Activated CD8-positive, alpha-beta T cell treated with anti-CD3 and anti-CD28 coated beads for 36 hours (primary cell): ENCODE measurements at regions not wholly inside any gene's neighbourhood (a gene's known extent, or its start where the extent isn't known, plus 50 kb on each side); places are given as distances from the start of the nearest gene placed in this dataset.

Source experiments
- ATAC-seq: fragments of 200-7000 bp; cut with Tn5 transposase; one replicate; pipeline ENCODE4 v1.10.0; 2021; ENCODE audit warnings: mild to moderate bottlenecking, moderate library complexity
- CTCF ChIA-PET: fragments of 350-600 bp; sonication (Branson Sonifier 250); formaldehyde crosslinking; loops from one replicate; lab custom pipeline; 2021; ENCODE audit warnings: antibody characterized with exemption; lab: Charles Lee
- POLR2A ChIA-PET: fragments of 350-600 bp; sonication (Branson Sonifier 250); formaldehyde crosslinking; loops from one replicate; lab custom pipeline; 2021; ENCODE audit warnings: antibody characterized with exemption; lab: Charles Lee
- DNase-seq: peaks from one replicate; pipeline ENCODE4 v3.0.0-alpha.2; 2020
- H3K27ac Mint-ChIP-seq: one replicate; pipeline ENCODE4 v1.8.0; 2021; ENCODE audit warnings: mild to moderate bottlenecking, mixed read lengths
- H3K27me3 Mint-ChIP-seq: one replicate; pipeline ENCODE4 v1.8.0; 2021; ENCODE audit warnings: mixed read lengths
- H3K36me3 Mint-ChIP-seq: one replicate; pipeline ENCODE4 v1.8.0; 2021; ENCODE audit warnings: low read depth, mixed read lengths
- H3K4me1 Mint-ChIP-seq: one replicate; pipeline ENCODE4 v1.8.0; 2021; ENCODE audit warnings: low read depth, mixed read lengths
- H3K4me3 Mint-ChIP-seq: one replicate; pipeline ENCODE4 v1.8.0; 2021; ENCODE audit warnings: mild to moderate bottlenecking, moderate library complexity, mixed read lengths
- H3K9me3 Mint-ChIP-seq: one replicate; pipeline ENCODE4 v1.8.0; 2021; ENCODE audit warnings: mixed read lengths
- intact Hi-C: fragments of 100-400 bp; cut with micrococcal nuclease; formaldehyde crosslinking; loops from one replicate; pipeline ENCODE4 v1.10.0; 2022
- TF ChIP-seq, protein P1 (sequence below): fragments of 200-600 bp; IDR thresholded peaks from one replicate; pipeline ENCODE4 v1.8.0; 2022; ENCODE audit warnings: antibody characterized with exemption, mild to moderate bottlenecking

DNA sequence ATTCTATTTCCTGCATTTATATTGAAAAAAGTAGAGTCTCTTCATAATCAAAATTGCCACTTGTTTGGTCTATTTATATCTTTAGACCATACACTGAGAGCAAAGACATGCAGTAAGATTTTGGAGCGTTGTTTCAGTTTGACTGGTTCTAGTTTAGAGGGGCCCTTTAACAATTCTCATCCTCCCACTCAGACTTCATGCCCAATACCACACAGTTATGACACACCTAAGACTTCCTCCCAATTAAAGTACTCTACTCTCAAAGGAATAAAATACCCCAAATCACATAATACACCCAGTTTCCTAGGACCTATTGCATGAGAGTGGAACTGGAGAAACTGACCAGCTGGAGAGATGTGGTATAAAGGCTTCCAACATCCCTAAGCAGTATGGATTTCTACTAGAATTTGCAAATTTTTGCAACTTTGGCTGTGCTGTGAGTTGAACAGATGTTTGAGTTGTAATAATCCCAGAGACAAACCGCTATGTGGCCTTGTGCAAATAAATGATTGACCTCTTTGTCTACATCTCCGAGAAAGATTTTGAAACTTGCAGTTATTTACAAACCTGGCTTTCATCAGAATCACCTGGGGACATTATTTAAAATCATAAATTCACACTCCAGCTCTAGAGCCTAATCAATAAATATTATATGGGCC, 170.0 kb upstream of the ROBO2 start:
- Mint-ChIP-seq H3K4me1 (no peaks in the 10 kb centered on the region), H3K4me3 (no peak overlapping the region), H3K36me3 (no peaks in the 10 kb centered on the region), H3K27me3 (no peaks in the 10 kb centered on the region), H3K9me3 (peaks cover 7% of the 10 kb centered on the region), H3K27ac (no peak overlapping the region)
- POLR2A ChIA-PET = no interaction called here
- ATAC-seq = no peak
- DNase-seq = no peak
- CTCF ChIA-PET = no interaction called here
- TF ChIP-seq, protein P1, sequence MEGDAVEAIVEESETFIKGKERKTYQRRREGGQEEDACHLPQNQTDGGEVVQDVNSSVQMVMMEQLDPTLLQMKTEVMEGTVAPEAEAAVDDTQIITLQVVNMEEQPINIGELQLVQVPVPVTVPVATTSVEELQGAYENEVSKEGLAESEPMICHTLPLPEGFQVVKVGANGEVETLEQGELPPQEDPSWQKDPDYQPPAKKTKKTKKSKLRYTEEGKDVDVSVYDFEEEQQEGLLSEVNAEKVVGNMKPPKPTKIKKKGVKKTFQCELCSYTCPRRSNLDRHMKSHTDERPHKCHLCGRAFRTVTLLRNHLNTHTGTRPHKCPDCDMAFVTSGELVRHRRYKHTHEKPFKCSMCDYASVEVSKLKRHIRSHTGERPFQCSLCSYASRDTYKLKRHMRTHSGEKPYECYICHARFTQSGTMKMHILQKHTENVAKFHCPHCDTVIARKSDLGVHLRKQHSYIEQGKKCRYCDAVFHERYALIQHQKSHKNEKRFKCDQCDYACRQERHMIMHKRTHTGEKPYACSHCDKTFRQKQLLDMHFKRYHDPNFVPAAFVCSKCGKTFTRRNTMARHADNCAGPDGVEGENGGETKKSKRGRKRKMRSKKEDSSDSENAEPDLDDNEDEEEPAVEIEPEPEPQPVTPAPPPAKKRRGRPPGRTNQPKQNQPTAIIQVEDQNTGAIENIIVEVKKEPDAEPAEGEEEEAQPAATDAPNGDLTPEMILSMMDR = no peak
- intact Hi-C loops = no loop called here

DNA sequence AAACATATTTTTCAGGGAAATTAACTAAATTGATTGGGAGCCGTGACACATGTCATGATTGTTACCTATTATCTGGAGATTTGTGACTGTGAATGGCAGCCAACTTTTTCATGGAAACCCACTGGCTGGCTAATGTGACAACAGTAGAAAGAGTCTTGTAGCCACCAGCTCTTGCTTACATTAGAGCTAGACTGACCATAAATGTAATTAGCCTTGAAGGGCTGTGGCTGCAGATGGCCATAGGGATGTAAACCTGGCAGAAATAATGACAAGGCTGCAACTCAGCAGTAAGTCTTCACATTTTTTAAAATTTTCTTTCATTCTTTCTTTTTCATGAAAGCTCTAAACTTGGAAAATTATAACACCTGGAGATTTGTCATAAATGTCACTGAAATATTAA, 168.2 kb upstream of the ROBO2 start:
- no peak overlapping the region for H3K4me3 Mint-ChIP-seq
- ChIA-PET CTCF (no interaction called here), POLR2A (no interaction called here)
- TF ChIP-seq, protein P1 = no peak
- DNase-seq (no peak), ATAC-seq (no peak)
- no peak overlapping the region for H3K27ac Mint-ChIP-seq
- intact Hi-C loops = no loop called here
- peaks cover 7% of the 10 kb centered on the region for H3K9me3 Mint-ChIP-seq
- H3K36me3 Mint-ChIP-seq = no peaks in the 10 kb centered on the region
- H3K4me1 Mint-ChIP-seq = no peaks in the 10 kb centered on the region
- H3K27me3 Mint-ChIP-seq = no peaks in the 10 kb centered on the region

DNA sequence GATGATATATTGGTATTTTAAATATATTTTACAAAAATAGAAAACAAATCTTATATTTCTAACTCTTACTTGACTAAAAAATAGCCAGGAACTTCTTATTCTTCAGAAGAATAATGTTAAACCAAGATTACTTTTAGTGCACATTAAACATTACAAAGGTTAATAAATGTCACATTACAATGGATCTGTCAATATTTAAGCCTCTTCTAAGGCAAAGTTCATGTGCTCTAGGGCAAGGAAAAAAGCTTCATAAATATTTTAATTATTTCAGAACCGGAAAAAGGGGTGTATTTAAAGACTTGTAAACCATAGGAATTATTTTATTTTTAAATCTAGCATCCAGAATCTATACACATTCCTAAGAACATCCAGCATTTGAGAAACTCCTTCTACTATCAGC, 166.9 kb upstream of the ROBO2 start:
- intact Hi-C loops = no loop called here
- ChIA-PET POLR2A (no interaction called here), CTCF (no interaction called here)
- H3K27ac Mint-ChIP-seq = no peak overlapping the region
- no peak overlapping the region for H3K4me3 Mint-ChIP-seq
- no peak for DNase-seq
- TF ChIP-seq, protein P1 = no peak
- H3K4me1 Mint-ChIP-seq = no peaks in the 10 kb centered on the region
- no peaks in the 10 kb centered on the region for H3K9me3 Mint-ChIP-seq
- H3K36me3 Mint-ChIP-seq = no peaks in the 10 kb centered on the region
- H3K27me3 Mint-ChIP-seq = no peaks in the 10 kb centered on the region
- ATAC-seq = no peak

DNA sequence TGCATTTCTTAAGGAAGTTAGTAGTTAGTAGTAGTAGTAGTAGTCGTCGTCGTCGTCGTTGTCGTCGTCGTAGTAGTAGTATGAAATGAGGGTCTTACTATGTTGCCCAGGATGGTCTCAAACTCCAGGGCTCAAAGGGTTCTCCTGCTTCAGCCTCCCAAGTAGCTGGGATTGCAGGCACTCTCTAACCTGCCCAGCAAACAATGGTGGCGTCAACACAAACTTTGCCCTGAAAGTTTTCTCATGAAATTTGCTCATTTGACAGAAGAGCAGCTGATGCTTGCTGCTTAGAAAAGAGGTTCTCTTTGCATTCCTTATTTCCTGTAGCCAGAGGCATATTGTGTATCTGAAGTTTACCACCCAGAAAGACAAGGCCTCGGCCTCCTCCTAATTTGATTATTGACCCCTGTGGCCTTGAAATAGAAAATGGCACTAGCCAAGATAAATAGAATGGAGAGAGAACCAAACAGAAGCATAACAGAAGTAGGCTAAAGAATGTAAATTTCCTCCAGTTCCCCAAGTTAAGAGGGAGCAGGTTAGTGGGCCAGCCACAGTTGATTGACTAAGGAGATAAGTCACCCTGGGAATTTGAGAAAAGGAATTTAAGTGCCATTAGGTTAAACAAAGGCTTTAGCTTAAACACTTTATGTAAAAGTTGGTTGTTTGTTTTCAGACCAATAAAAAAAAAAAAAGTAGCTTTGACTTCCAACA, 166.2 kb upstream of the ROBO2 start:
- DNase-seq = no peak
- H3K9me3 Mint-ChIP-seq = no peaks in the 10 kb centered on the region
- H3K4me3 Mint-ChIP-seq = no peak overlapping the region
- ChIA-PET POLR2A (interaction anchor here (0.6 kb wide), 1 partner anchor 222 kb away, joined by 3 read pairs; no protein-coding TSS in a partner anchor), CTCF (no interaction called here)
- H3K36me3 Mint-ChIP-seq = no peaks in the 10 kb centered on the region
- TF ChIP-seq, protein P1 = no peak
- intact Hi-C loops = no loop called here
- no peak overlapping the region for H3K27ac Mint-ChIP-seq
- no peaks in the 10 kb centered on the region for H3K4me1 Mint-ChIP-seq
- ATAC-seq = no peak
- H3K27me3 Mint-ChIP-seq = no peaks in the 10 kb centered on the region

DNA sequence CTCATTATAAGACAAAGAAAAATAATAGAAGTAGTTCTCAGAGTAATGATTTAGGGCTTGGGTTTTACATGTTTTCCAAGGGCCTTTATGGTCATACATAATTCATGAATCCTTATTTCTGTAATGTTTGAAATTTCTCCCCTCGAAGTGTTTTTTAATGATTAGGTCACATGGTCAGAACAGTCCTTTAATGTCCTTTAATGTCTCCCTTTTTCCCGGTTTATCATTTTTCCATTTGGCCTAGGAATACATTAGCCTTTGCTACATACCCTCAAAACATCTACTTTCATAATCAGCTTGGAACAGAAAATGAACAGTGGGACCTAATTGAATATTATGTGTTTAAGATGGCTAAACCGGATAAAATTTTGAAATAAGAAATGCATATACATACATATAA, 159.9 kb upstream of the ROBO2 start:
- no peak overlapping the region for H3K4me3 Mint-ChIP-seq
- no peak for DNase-seq
- H3K9me3 Mint-ChIP-seq = peaks cover 3% of the 10 kb centered on the region
- H3K36me3 Mint-ChIP-seq = no peaks in the 10 kb centered on the region
- no peaks in the 10 kb centered on the region for H3K27me3 Mint-ChIP-seq
- ChIA-PET CTCF (no interaction called here), POLR2A (no interaction called here)
- no peaks in the 10 kb centered on the region for H3K4me1 Mint-ChIP-seq
- H3K27ac Mint-ChIP-seq = no peak overlapping the region
- TF ChIP-seq, protein P1 = no peak
- no peak for ATAC-seq
- intact Hi-C loops = no loop called here
